Gastrocnemius medialis (tissue), 4 donors: ENCODE measurements at regions not wholly inside any gene's neighbourhood (a gene's known extent, or its start where the extent isn't known, plus 50 kb on each side); places are given as distances from the start of the nearest gene placed in this dataset.

Experiments used
- ATAC-seq, 2 donors: fragments of 150-250 bp; one replicate each; pipeline ENCODE4 v1.9.1; 2016
- DNase-seq, 2 donors: peaks; one replicate each; pipeline ENCODE4 v3.0.0-alpha.2; 2019
- H3K27ac ChIP-seq, 4 donors: fragments of 200-600 bp; sonication (generic); 1 replicate in 1 of 4; 2 replicates in 3 of 4; pipeline ENCODE4 v1.5.1; 2016 to 2018; ENCODE audit warnings: mild to moderate bottlenecking in 2 of 4, moderate library complexity in 1 of 4
- H3K27me3 ChIP-seq, 3 donors: fragments of 200-600 bp; sonication (generic) in 2 of 3; 1 replicate in 1 of 3; 2 replicates in 2 of 3; pipeline versions ENCODE4 v1.5.1 to v1.6.0; 2016 to 2019; ENCODE audit warnings: mild to moderate bottlenecking in 1 of 3, moderate library complexity in 1 of 3
- H3K36me3 ChIP-seq, 2 donors: fragments of 200-600 bp; sonication (generic) in 1 of 2; one replicate each; pipeline ENCODE4 v1.5.1; 2017 to 2018
- H3K4me1 ChIP-seq, 2 donors: fragments of 200-600 bp; sonication (generic) in 1 of 2; one replicate each; pipeline ENCODE4 v1.5.1; 2016 to 2017; ENCODE audit warnings: mild to moderate bottlenecking in 2 of 2
- H3K4me3 ChIP-seq, 4 donors: fragments of 200-600 bp; sonication (generic) in 3 of 4; 1 replicate in 1 of 4; 2 replicates in 3 of 4; pipeline ENCODE4 v1.5.1; 2016 to 2019; ENCODE audit warnings: mild to moderate bottlenecking in 2 of 4
- H3K9me3 ChIP-seq, 3 donors: fragments of 200-600 bp; sonication (generic) in 2 of 3; 1 replicate in 1 of 3; 2 replicates in 2 of 3; pipeline ENCODE4 v1.5.1; 2016 to 2019
- CTCF ChIP-seq, 5 experiments: fragments of 450-650 bp in 3 of 5; fragments of 200-600 bp in 2 of 5; sonication (generic) in 2 of 5; IDR thresholded peaks in 4 of 5; conservative IDR thresholded peaks in 1 of 5; 1 replicate in 4 of 5; 2 replicates in 1 of 5; pipeline ENCODE4 v1.5.1; 2016 to 2019; ENCODE audit warnings: antibody characterized with exemption in 5 of 5, mild to moderate bottlenecking in 3 of 5, moderate library complexity in 3 of 5
- POLR2A ChIP-seq, 2 donors: fragments of 450-650 bp; IDR thresholded peaks; one replicate each; pipeline ENCODE4 v1.6.1; 2017; ENCODE audit warnings: antibody characterized with exemption in 2 of 2, mild to moderate bottlenecking in 2 of 2, moderate library complexity in 2 of 2
- in situ Hi-C, 4 donors: fragments of 200-750 bp; cut with MboI; loops; one replicate each; pipeline versions ENCODE4 v1.15.0 to v1.8.0; 2017; ENCODE audit warnings: low sequenced_read_pairs in 4 of 4
- intact Hi-C: fragments of 100-400 bp; cut with DNase I; formaldehyde crosslinking; loops from one replicate; pipeline ENCODE4 v1.15.1; 2023; ENCODE audit warnings: low total_unique reads

GRCh38 chrX:68982476-68982875, 153.7 kb downstream of the EFNB1 start:
- ATAC-seq (no peak), DNase-seq (no peak)
- Histone ChIP-seq H3K4me3 (no peak overlapping the region), H3K9me3 (no peaks in the 10 kb centered on the region), H3K4me1 (no peaks in the 10 kb centered on the region), H3K27me3 (no peaks in the 10 kb centered on the region), H3K36me3 (no peaks in the 10 kb centered on the region), H3K27ac (no peak overlapping the region)
- in situ Hi-C loops, result loop anchor here in 1 of 4 donors (25.0 kb wide), 1 partner anchor 105 kb away; no protein-coding TSS in a partner anchor
- TF ChIP-seq CTCF (IDR thresholded peaks at IDR 0.05 in 4 of 5, conservative IDR thresholded peaks at IDR 0.05 in 1 of 5), result no peak
- TF ChIP-seq POLR2A (IDR thresholded peaks at IDR 0.05), result no peak
- intact Hi-C loops, result no loop called here

- no peaks in the 10 kb centered on the region for H3K9me3 ChIP-seq
- in situ Hi-C loops, result loop anchor here in 1 of 4 donors (25.0 kb wide), 1 partner anchor 106 kb away; no protein-coding TSS in a partner anchor
- no peak overlapping the region for H3K27ac ChIP-seq
- no peaks in the 10 kb centered on the region for H3K27me3 ChIP-seq
- H3K36me3 ChIP-seq, result no peaks in the 10 kb centered on the region
- no peak overlapping the region for H3K4me3 ChIP-seq
- ATAC-seq (no peak), DNase-seq (no peak)
- no peak for TF ChIP-seq POLR2A (IDR thresholded peaks at IDR 0.05)
- no peak for TF ChIP-seq CTCF (IDR thresholded peaks at IDR 0.05 in 4 of 5, conservative IDR thresholded peaks at IDR 0.05 in 1 of 5)
- H3K4me1 ChIP-seq, result no peaks in the 10 kb centered on the region
- intact Hi-C loops, result no loop called here
These were observed 152.2 kb downstream of the EFNB1 start for GRCh38 chrX:68980906-68981616.

GRCh38 chrX:68978655-68979054, 149.8 kb downstream of the EFNB1 start:
- intact Hi-C loops, result no loop called here
- TF ChIP-seq POLR2A (IDR thresholded peaks at IDR 0.05) (no peak), CTCF (IDR thresholded peaks at IDR 0.05 in 4 of 5, conservative IDR thresholded peaks at IDR 0.05 in 1 of 5) (no peak)
- H3K27ac ChIP-seq, result no peak overlapping the region
- ATAC-seq, result no peak
- no peaks in the 10 kb centered on the region for H3K4me1 ChIP-seq
- no peaks in the 10 kb centered on the region for H3K36me3 ChIP-seq
- in situ Hi-C loops, result loop anchor here in 1 of 4 donors (25.0 kb wide), 1 partner anchor 109 kb away; no protein-coding TSS in a partner anchor
- H3K4me3 ChIP-seq, result no peak overlapping the region
- H3K9me3 ChIP-seq, result no peaks in the 10 kb centered on the region
- no peaks in the 10 kb centered on the region for H3K27me3 ChIP-seq
- DNase-seq, result no peak

GRCh38 chrX:68978255-68978654, 149.4 kb downstream of the EFNB1 start:
- in situ Hi-C loops (loop anchor here in 1 of 4 donors (25.0 kb wide), 1 partner anchor 109 kb away; no protein-coding TSS in a partner anchor), intact Hi-C loops (no loop called here)
- Histone ChIP-seq H3K36me3 (no peaks in the 10 kb centered on the region), H3K4me3 (no peak overlapping the region), H3K4me1 (no peaks in the 10 kb centered on the region), H3K27me3 (no peaks in the 10 kb centered on the region), H3K27ac (no peak overlapping the region), H3K9me3 (no peaks in the 10 kb centered on the region)
- ATAC-seq (no peak), DNase-seq (no peak)
- no peak for TF ChIP-seq POLR2A (IDR thresholded peaks at IDR 0.05)
- no peak for TF ChIP-seq CTCF (IDR thresholded peaks at IDR 0.05 in 4 of 5, conservative IDR thresholded peaks at IDR 0.05 in 1 of 5)
